ENCODE measurements at regions not wholly inside any gene's neighbourhood (a gene's known extent, or its start where the extent isn't known, plus 50 kb on each side); places are given as distances from the start of the nearest gene placed in this dataset.

- Mint-ChIP-seq H3K4me3 (ENCODE audit: low read depth, unreplicated experiment) (no peak overlapping the region), H3K27ac (ENCODE audit: unreplicated experiment) (no peak overlapping the region), H3K36me3 (ENCODE audit: insufficient read depth, unreplicated experiment) (no peaks in the 10 kb centered on the region), H3K27me3 (ENCODE audit: unreplicated experiment) (no peaks in the 10 kb centered on the region), H3K9me3 (ENCODE audit: low read depth, unreplicated experiment) (peaks cover 11% of the 10 kb centered on the region), H3K4me1 (ENCODE audit: low read depth, unreplicated experiment) (no peaks in the 10 kb centered on the region)
- CTCF ChIA-PET, result no interaction called here
- DNase-seq, result no peak
- BruUV-seq (replicated peaks), result no TSS peak
- intact Hi-C loops (cut with micrococcal nuclease; ENCODE audit: unreplicated experiment), result no loop called here
- TF ChIP-seq CTCF (IDR thresholded peaks at IDR 0.05; ENCODE audit: unreplicated experiment), result no peak
These were observed 2430.3 kb downstream of the PCDH7 start for GRCh38 chr4:33150525-33150910.

- TF ChIP-seq CTCF (IDR thresholded peaks at IDR 0.05; ENCODE audit: unreplicated experiment), result no peak
- no peak overlapping the region for H3K4me3 Mint-ChIP-seq (ENCODE audit: low read depth, unreplicated experiment)
- H3K27me3 Mint-ChIP-seq (ENCODE audit: unreplicated experiment), result no peaks in the 10 kb centered on the region
- no peak for DNase-seq
- intact Hi-C loops (cut with micrococcal nuclease; ENCODE audit: unreplicated experiment), result no loop called here
- H3K9me3 Mint-ChIP-seq (ENCODE audit: low read depth, unreplicated experiment), result peaks cover 12% of the 10 kb centered on the region
- no peaks in the 10 kb centered on the region for H3K36me3 Mint-ChIP-seq (ENCODE audit: insufficient read depth, unreplicated experiment)
- no TSS peak for BruUV-seq (replicated peaks)
- no peak overlapping the region for H3K27ac Mint-ChIP-seq (ENCODE audit: unreplicated experiment)
- no peaks in the 10 kb centered on the region for H3K4me1 Mint-ChIP-seq (ENCODE audit: low read depth, unreplicated experiment)
- CTCF ChIA-PET, result no interaction called here
These were observed 2440.0 kb downstream of the PCDH7 start for GRCh38 chr4:33160126-33160525.

- CTCF ChIA-PET, result no interaction called here
- Mint-ChIP-seq H3K27me3 (ENCODE audit: unreplicated experiment) (no peaks in the 10 kb centered on the region), H3K4me3 (ENCODE audit: low read depth, unreplicated experiment) (no peak overlapping the region), H3K4me1 (ENCODE audit: low read depth, unreplicated experiment) (no peaks in the 10 kb centered on the region), H3K36me3 (ENCODE audit: insufficient read depth, unreplicated experiment) (no peaks in the 10 kb centered on the region), H3K27ac (ENCODE audit: unreplicated experiment) (no peak overlapping the region), H3K9me3 (ENCODE audit: low read depth, unreplicated experiment) (peaks cover 16% of the 10 kb centered on the region)
- BruUV-seq (replicated peaks), result no TSS peak
- intact Hi-C loops (cut with micrococcal nuclease; ENCODE audit: unreplicated experiment), result no loop called here
- no peak for DNase-seq
- no peak for TF ChIP-seq CTCF (IDR thresholded peaks at IDR 0.05; ENCODE audit: unreplicated experiment)
These were observed 2441.0 kb downstream of the PCDH7 start for GRCh38 chr4:33161202-33161601.

- no peaks in the 10 kb centered on the region for H3K4me1 Mint-ChIP-seq (ENCODE audit: low read depth, unreplicated experiment)
- no peaks in the 10 kb centered on the region for H3K27me3 Mint-ChIP-seq (ENCODE audit: unreplicated experiment)
- CTCF ChIA-PET, result no interaction called here
- H3K4me3 Mint-ChIP-seq (ENCODE audit: low read depth, unreplicated experiment), result no peak overlapping the region
- H3K27ac Mint-ChIP-seq (ENCODE audit: unreplicated experiment), result no peak overlapping the region
- no peak for TF ChIP-seq CTCF (IDR thresholded peaks at IDR 0.05; ENCODE audit: unreplicated experiment)
- H3K36me3 Mint-ChIP-seq (ENCODE audit: insufficient read depth, unreplicated experiment), result no peaks in the 10 kb centered on the region
- DNase-seq, result no peak
- H3K9me3 Mint-ChIP-seq (ENCODE audit: low read depth, unreplicated experiment), result peaks cover 16% of the 10 kb centered on the region
- no TSS peak for BruUV-seq (replicated peaks)
- intact Hi-C loops (cut with micrococcal nuclease; ENCODE audit: unreplicated experiment), result no loop called here
These were observed 2442.0 kb downstream of the PCDH7 start for GRCh38 chr4:33162122-33162521.

Data from Calu3 (cell line).